ENCODE measurements at regions not wholly inside any gene's neighbourhood (a gene's known extent, or its start where the extent isn't known, plus 50 kb on each side); places are given as distances from the start of the nearest gene placed in this dataset.

- Histone ChIP-seq H3K4me2 (ENCODE audit: control insufficient read depth, insufficient read depth) (no peak overlapping the region), H3K9ac (ENCODE audit: control insufficient read depth, insufficient read depth, low read length) (no peak overlapping the region), H4K20me1 (ENCODE audit: control insufficient read depth, insufficient read depth) (no peaks in the 10 kb centered on the region), H3K27me3 (replicated peaks in 1 of 2; ENCODE audit: control insufficient read depth in 2 of 2, insufficient read depth in 2 of 2, low read length in 1 of 2) (no peaks in the 10 kb centered on the region), H3K9me3 (replicated peaks; ENCODE audit: control insufficient read depth, insufficient read depth, low read length) (no peaks in the 10 kb centered on the region), H3K4me3 (no peak overlapping the region), H3K27ac (ENCODE audit: control insufficient read depth, insufficient read depth) (no peak overlapping the region), H2AFZ (ENCODE audit: control insufficient read depth, low read depth, low read length) (no peak overlapping the region), H3K36me3 (ENCODE audit: control insufficient read depth in 2 of 2, insufficient read depth in 2 of 2, low read length in 1 of 2) (no peaks in the 10 kb centered on the region), H3K4me1 (ENCODE audit: control insufficient read depth, insufficient read depth, low read length) (no peaks in the 10 kb centered on the region), H3K79me2 (ENCODE audit: control insufficient read depth, insufficient read depth, low read length) (no peaks in the 10 kb centered on the region)
- in situ Hi-C loops (cut with MboI) (no loop called here), intact Hi-C loops (cut with micrococcal nuclease; ENCODE audit: unreplicated experiment) (no loop called here)
- no peak for ATAC-seq
- RAD21 ChIA-PET (ENCODE audit: unreplicated experiment) = no interaction called here
- no peak for FAIRE-seq
- DNase-seq (ENCODE audit: low read depth, low spot score) = no peak
- no TSS peak for BruUV-seq (replicated peaks)
- TF ChIP-seq RB1 (IDR thresholded peaks at IDR 0.05; ENCODE audit: borderline replicate concordance) (no peak), FOXM1 (IDR thresholded peaks at IDR 0.05; ENCODE audit: low read depth, low read length) (no peak), CEBPB (IDR thresholded peaks at IDR 0.05; ENCODE audit: borderline replicate concordance in 1 of 2, low read depth in 2 of 2, low read length in 2 of 2) (no peak), ZNF207 (IDR thresholded peaks at IDR 0.05; ENCODE audit: borderline replicate concordance) (no peak), FOXK2 (IDR thresholded peaks at IDR 0.05) (no peak), NKRF (conservative IDR thresholded peaks at IDR 0.05) (no peak), TAF1 (IDR thresholded peaks at IDR 0.05; ENCODE audit: borderline replicate concordance, low read depth, low read length) (no peak), HDAC2 (IDR thresholded peaks at IDR 0.05) (no peak), SMARCA5 (IDR thresholded peaks at IDR 0.05) (no peak)
- SMC1A ChIA-PET (ENCODE audit: uncharacterized antibody, unreplicated experiment) = no interaction called here
- POLR2A ChIA-PET = no interaction called here
- CTCF ChIA-PET = no interaction called here
Measured at GRCh38 chr3:35502699-35503098, 136.6 kb upstream of the ARPP21 start.
